ENCODE measurements at regions not wholly inside any gene's neighbourhood (a gene's known extent, or its start where the extent isn't known, plus 50 kb on each side); places are given as distances from the start of the nearest gene placed in this dataset.

DNA sequence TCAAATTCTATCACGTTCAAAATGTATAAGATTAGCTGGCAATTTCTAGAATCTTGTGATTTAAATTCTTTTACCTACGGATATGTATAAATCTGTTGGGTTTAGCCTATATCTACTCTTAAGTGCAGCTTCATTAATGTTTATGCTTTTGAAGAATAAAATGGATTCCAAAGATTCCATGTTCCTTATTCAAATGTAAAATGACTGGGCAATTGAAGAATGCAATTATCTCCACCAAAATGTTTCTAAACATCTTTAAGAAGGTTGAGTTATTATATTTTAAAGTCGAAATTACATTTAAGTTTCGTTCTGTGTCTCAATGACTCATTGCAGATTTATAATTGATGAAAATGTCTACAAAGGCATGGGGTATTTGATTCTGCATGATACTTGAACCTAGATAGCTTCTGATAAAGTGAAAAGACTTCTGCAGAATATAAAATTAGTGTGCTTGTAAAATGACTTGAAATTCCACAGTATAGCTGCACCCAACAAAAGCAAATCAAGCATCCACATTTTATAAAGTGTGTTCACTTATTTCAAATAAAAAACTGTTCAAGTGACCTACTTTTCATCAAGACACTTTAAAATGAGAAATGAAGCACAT lies 697.0 kb upstream of the PCDH15 start:
- peaks cover 0 to 4% of the 10 kb centered on the region in 2 donors for H3K9me3 ChIP-seq (ENCODE audit: control insufficient read depth in 1 of 2, low read length in 2 of 2)
- no peak overlapping the region for H3K27ac ChIP-seq (ENCODE audit: low read length)
- no peak overlapping the region for H3K4me3 ChIP-seq (ENCODE audit: low read depth in 1 of 2, low read length in 2 of 2)
- H3K36me3 ChIP-seq (ENCODE audit: control insufficient read depth in 1 of 2, insufficient read depth in 2 of 2, low read length in 2 of 2), result no peaks in the 10 kb centered on the region
- H3K4me1 ChIP-seq (ENCODE audit: control insufficient read depth in 1 of 2, insufficient read depth in 2 of 2, low read length in 2 of 2), result no peaks in the 10 kb centered on the region
- no peaks in the 10 kb centered on the region for H3K27me3 ChIP-seq (ENCODE audit: low read depth, low read length)

DNA sequence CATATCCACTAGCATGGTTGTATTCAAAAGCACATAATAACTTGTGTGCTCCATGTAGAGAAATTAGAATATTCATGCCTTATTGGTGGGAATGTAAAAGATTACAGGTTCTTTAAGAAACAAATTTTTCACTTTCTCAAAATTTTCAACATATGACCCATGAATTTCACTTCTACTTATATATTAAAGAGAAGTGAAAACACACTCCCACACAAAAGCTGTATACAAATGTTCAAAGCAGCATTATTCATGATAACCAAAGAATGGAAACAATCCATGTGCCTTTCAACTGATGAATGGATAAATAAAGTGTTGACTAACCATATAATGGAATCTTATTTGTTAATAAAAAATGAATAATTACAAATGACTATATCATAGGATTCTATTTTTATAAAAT lies 694.5 kb upstream of the PCDH15 start:
- Histone ChIP-seq H3K27me3 (ENCODE audit: low read depth, low read length) (no peaks in the 10 kb centered on the region), H3K9me3 (ENCODE audit: control insufficient read depth in 1 of 2, low read length in 2 of 2) (peaks cover 0 to 5% of the 10 kb centered on the region in 2 donors), H3K36me3 (ENCODE audit: control insufficient read depth in 1 of 2, insufficient read depth in 2 of 2, low read length in 2 of 2) (no peaks in the 10 kb centered on the region), H3K4me1 (ENCODE audit: control insufficient read depth in 1 of 2, insufficient read depth in 2 of 2, low read length in 2 of 2) (no peaks in the 10 kb centered on the region), H3K27ac (ENCODE audit: low read length) (no peak overlapping the region), H3K4me3 (ENCODE audit: low read depth in 1 of 2, low read length in 2 of 2) (no peak overlapping the region)

DNA sequence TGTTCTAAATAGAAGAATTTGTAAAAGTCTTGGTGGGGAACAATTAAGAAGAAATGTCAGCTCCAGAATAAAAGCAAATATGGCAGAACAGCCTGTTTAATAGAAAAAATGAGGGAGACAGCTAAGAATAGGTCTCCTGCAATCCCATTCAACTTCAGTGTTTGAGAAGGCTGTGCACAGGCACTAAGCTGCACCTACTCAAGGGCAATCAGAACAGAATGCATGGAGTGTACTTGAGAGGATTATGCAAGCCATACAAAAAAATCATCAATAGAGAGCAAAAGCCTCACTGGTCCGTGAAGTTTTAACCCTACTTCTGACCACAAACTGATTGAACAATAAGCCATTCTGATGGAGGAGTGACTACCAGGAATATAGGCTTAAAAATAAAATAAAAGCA lies 690.7 kb upstream of the PCDH15 start:
- Histone ChIP-seq H3K4me1 (ENCODE audit: control insufficient read depth in 1 of 2, insufficient read depth in 2 of 2, low read length in 2 of 2) (no peaks in the 10 kb centered on the region), H3K9me3 (ENCODE audit: control insufficient read depth in 1 of 2, low read length in 2 of 2) (peaks cover 0 to 5% of the 10 kb centered on the region in 2 donors), H3K27ac (ENCODE audit: low read length) (no peak overlapping the region), H3K27me3 (ENCODE audit: low read depth, low read length) (no peaks in the 10 kb centered on the region), H3K4me3 (ENCODE audit: low read depth in 1 of 2, low read length in 2 of 2) (no peak overlapping the region), H3K36me3 (ENCODE audit: control insufficient read depth in 1 of 2, insufficient read depth in 2 of 2, low read length in 2 of 2) (no peaks in the 10 kb centered on the region)

DNA sequence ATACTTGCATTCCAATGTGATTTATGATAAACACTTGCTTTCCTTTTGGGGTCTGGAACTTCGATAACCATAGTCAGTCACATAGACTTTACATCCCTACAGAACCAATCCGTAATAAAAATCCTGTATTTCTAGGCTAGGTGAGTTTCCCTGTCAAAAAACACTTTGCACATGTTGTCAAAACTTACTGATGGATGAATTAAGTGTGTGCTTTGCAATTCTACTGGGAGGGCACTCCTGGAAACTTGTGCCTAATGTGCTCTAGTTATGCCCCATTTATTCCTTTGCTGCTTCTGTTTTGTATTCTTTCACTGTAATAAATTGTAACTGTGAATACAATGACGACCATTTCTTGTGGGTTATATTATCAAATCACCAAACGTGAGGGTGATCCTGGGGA lies 684.8 kb upstream of the PCDH15 start:
- Histone ChIP-seq H3K4me3 (ENCODE audit: low read depth in 1 of 2, low read length in 2 of 2) (no peak overlapping the region), H3K27me3 (ENCODE audit: low read depth, low read length) (no peaks in the 10 kb centered on the region), H3K4me1 (ENCODE audit: control insufficient read depth in 1 of 2, insufficient read depth in 2 of 2, low read length in 2 of 2) (no peaks in the 10 kb centered on the region), H3K36me3 (ENCODE audit: control insufficient read depth in 1 of 2, insufficient read depth in 2 of 2, low read length in 2 of 2) (no peaks in the 10 kb centered on the region), H3K9me3 (ENCODE audit: control insufficient read depth in 1 of 2, low read length in 2 of 2) (peaks cover 0 to 5% of the 10 kb centered on the region in 2 donors), H3K27ac (ENCODE audit: low read length) (no peak overlapping the region)

DNA sequence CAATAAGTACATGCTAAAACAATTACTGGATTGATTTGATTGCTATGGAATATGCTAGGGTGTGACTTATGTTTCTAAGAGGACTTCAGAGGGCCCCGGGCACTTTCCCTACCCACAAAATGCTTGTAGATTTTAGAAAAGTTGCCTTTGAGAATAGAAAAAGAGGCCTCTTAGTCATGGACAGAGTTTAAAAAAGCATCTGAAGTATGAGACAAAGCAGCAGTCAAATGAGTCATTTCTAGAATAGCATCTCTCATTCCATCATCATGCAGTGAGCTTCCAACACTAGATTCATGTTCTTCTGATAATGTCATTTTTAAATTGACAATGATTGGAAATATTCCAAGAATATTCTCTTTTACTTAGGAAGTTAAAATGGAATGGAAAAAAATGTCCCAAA lies 675.1 kb upstream of the PCDH15 start:
- Histone ChIP-seq H3K4me3 (ENCODE audit: low read depth in 1 of 2, low read length in 2 of 2) (no peak overlapping the region), H3K9me3 (ENCODE audit: control insufficient read depth in 1 of 2, low read length in 2 of 2) (peaks cover 0 to 3% of the 10 kb centered on the region in 2 donors), H3K27ac (ENCODE audit: low read length) (no peak overlapping the region), H3K27me3 (ENCODE audit: low read depth, low read length) (no peaks in the 10 kb centered on the region), H3K36me3 (ENCODE audit: control insufficient read depth in 1 of 2, insufficient read depth in 2 of 2, low read length in 2 of 2) (no peaks in the 10 kb centered on the region), H3K4me1 (ENCODE audit: control insufficient read depth in 1 of 2, insufficient read depth in 2 of 2, low read length in 2 of 2) (no peaks in the 10 kb centered on the region)

DNA sequence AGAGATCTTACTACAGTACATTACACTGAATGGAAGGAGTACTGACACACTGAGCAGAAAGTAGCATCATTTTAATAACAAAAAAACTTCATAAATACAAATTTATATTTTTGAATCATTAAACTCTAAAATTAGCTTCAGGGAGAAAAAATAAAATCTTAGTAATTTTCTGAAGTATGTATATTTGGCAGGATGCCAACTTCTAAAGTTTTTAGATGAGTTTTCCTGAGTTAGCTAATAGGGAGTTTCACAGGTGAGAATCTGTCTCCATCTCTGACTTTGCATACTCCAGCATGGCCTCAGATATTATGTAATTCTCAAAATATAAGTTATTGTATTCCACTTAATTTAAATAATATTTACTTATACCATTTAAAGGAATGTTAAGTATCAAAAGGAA lies 673.2 kb upstream of the PCDH15 start:
- Histone ChIP-seq H3K27me3 (ENCODE audit: low read depth, low read length) (no peaks in the 10 kb centered on the region), H3K4me3 (ENCODE audit: low read depth in 1 of 2, low read length in 2 of 2) (no peak overlapping the region), H3K27ac (ENCODE audit: low read length) (no peak overlapping the region)

DNA sequence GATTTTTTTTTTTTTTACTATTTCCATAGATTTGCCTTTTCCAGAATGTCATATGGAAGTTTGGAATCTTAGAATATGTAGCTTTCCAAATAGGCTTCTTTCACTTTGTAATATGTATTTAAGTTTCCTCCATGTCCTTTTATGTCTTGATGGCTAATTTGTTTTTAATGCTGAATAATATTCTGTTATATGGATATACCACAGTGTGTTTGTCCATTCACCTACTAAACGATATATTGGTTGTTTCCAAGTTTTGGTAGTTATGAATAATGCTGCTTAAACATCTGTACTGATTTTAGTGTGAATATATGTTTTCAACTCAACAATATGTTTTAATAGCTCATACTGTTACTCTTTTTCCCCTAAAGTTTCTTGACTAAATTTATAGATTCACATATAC lies 669.8 kb upstream of the PCDH15 start:
- Histone ChIP-seq H3K36me3 (ENCODE audit: control insufficient read depth in 1 of 2, insufficient read depth in 2 of 2, low read length in 2 of 2) (no peaks in the 10 kb centered on the region), H3K4me3 (ENCODE audit: low read depth in 1 of 2, low read length in 2 of 2) (no peak overlapping the region), H3K4me1 (ENCODE audit: control insufficient read depth in 1 of 2, insufficient read depth in 2 of 2, low read length in 2 of 2) (no peaks in the 10 kb centered on the region), H3K27me3 (ENCODE audit: low read depth, low read length) (no peaks in the 10 kb centered on the region), H3K27ac (ENCODE audit: low read length) (no peak overlapping the region), H3K9me3 (ENCODE audit: control insufficient read depth in 1 of 2, low read length in 2 of 2) (peaks cover 0 to 3% of the 10 kb centered on the region in 2 donors)

More for the DNA sequence above, 673.2 kb upstream of the PCDH15 start:
- peaks cover 0 to 3% of the 10 kb centered on the region in 2 donors for H3K9me3 ChIP-seq (ENCODE audit: control insufficient read depth in 1 of 2, low read length in 2 of 2)
- no peaks in the 10 kb centered on the region for H3K4me1 ChIP-seq (ENCODE audit: control insufficient read depth in 1 of 2, insufficient read depth in 2 of 2, low read length in 2 of 2)
- H3K36me3 ChIP-seq (ENCODE audit: control insufficient read depth in 1 of 2, insufficient read depth in 2 of 2, low read length in 2 of 2), result no peaks in the 10 kb centered on the region

DNA sequence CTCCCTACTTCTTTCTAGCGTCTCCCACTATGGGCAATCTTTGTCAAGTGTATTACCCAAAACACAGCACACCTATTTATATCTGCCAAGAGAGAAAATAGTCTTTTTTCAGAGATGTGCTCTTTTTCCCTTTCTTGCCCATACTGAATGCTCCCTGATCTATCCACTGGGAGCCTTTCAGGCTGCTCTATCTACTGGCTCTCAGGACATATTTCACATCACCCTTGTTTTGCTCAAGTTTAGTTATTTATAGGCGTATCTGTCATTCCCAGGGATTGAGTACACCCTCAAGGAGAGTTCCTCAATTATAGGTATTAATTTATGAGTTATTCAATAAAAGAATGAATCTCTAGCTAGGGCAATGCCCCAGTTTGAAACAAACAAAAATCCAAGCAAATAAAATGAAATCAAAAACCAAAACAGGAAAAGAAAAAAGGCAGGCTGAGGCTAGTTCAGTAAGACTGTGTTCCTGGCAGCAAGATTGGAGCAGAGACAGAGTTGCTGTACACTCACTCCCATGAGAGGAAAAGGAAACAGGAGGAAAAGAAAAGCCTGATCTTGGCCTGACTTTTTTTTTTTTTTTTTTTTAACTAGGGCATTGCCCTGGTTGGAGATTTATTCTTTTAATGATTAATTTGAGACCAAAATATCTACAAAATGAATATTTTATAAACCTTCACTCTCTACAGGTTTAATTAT lies 665.9 kb upstream of the PCDH15 start:
- Histone ChIP-seq H3K4me1 (ENCODE audit: control insufficient read depth in 1 of 2, insufficient read depth in 2 of 2, low read length in 2 of 2) (no peaks in the 10 kb centered on the region), H3K4me3 (ENCODE audit: low read depth in 1 of 2, low read length in 2 of 2) (no peak overlapping the region), H3K9me3 (ENCODE audit: control insufficient read depth in 1 of 2, low read length in 2 of 2) (peaks cover 0 to 3% of the 10 kb centered on the region in 2 donors), H3K36me3 (ENCODE audit: control insufficient read depth in 1 of 2, insufficient read depth in 2 of 2, low read length in 2 of 2) (no peaks in the 10 kb centered on the region), H3K27ac (ENCODE audit: low read length) (no peak overlapping the region), H3K27me3 (ENCODE audit: low read depth, low read length) (no peaks in the 10 kb centered on the region)

DNA sequence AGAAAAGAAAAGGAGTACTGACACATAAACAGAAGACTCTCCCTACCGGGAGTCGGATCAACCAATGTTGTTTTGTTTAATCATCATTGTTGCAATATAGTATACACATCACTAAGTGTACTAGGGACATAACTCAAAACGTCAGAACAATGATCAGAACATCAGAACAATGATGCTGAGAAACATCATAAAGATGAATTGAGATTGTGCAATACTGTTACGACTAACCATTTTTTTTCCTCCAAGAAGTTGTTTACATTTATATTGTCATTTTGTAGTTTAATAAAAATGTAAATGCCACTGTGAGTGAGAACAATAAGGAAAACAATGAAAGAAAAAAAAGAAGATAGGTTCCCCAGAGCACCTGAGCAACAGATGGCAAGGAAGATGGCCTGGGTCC lies 663.1 kb upstream of the PCDH15 start:
- H3K36me3 ChIP-seq (ENCODE audit: control insufficient read depth in 1 of 2, insufficient read depth in 2 of 2, low read length in 2 of 2), result no peaks in the 10 kb centered on the region
- H3K9me3 ChIP-seq (ENCODE audit: control insufficient read depth in 1 of 2, low read length in 2 of 2), result no peaks in the 10 kb centered on the region
- no peaks in the 10 kb centered on the region for H3K4me1 ChIP-seq (ENCODE audit: control insufficient read depth in 1 of 2, insufficient read depth in 2 of 2, low read length in 2 of 2)
- H3K27ac ChIP-seq (ENCODE audit: low read length), result no peak overlapping the region
- no peaks in the 10 kb centered on the region for H3K27me3 ChIP-seq (ENCODE audit: low read depth, low read length)
- no peak overlapping the region for H3K4me3 ChIP-seq (ENCODE audit: low read depth in 1 of 2, low read length in 2 of 2)

DNA sequence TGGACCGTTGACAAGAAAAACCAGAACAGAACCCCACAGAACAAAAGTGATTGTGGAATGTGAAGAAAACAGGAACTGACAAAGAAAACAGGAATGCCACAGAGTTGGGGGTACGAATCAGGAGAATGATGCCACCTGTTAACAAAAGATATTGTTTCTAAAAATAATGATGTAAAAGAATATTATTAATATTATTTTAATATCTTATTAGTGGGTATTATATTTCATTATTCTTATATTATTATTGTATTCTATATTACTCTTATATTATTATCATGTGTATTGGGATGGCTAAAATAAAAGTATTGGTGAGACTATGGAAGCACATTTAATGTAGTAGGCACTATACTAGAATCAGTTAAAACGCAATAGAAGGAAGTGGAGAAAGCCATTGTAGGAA lies 659.0 kb upstream of the PCDH15 start:
- Histone ChIP-seq H3K36me3 (ENCODE audit: control insufficient read depth in 1 of 2, insufficient read depth in 2 of 2, low read length in 2 of 2) (no peaks in the 10 kb centered on the region), H3K9me3 (ENCODE audit: control insufficient read depth in 1 of 2, low read length in 2 of 2) (no peaks in the 10 kb centered on the region), H3K27me3 (ENCODE audit: low read depth, low read length) (no peaks in the 10 kb centered on the region), H3K4me1 (ENCODE audit: control insufficient read depth in 1 of 2, insufficient read depth in 2 of 2, low read length in 2 of 2) (no peaks in the 10 kb centered on the region), H3K27ac (ENCODE audit: low read length) (no peak overlapping the region), H3K4me3 (ENCODE audit: low read depth in 1 of 2, low read length in 2 of 2) (no peak overlapping the region)

DNA sequence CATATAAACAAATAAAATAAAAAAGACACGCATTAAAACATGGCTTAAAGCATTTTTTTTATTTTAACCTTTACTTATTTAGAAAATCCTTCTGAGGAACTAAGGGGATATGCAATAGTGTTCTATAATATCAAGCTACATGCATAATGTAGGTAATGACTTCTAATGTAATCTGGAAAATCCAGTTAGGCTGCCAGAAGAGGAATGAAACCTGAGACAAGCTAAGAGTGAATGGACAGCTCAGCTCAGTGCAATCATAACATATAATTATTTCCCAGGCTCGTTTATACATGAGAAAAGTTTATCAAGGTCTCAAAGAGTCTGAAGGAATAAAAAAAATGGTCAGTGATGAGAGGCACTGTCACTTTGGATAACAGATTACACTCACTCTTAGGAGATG lies 649.0 kb upstream of the PCDH15 start:
- H3K4me1 ChIP-seq (ENCODE audit: control insufficient read depth in 1 of 2, insufficient read depth in 2 of 2, low read length in 2 of 2), result no peaks in the 10 kb centered on the region
- H3K36me3 ChIP-seq (ENCODE audit: control insufficient read depth in 1 of 2, insufficient read depth in 2 of 2, low read length in 2 of 2), result no peaks in the 10 kb centered on the region
- H3K27ac ChIP-seq (ENCODE audit: low read length), result no peak overlapping the region
- no peaks in the 10 kb centered on the region for H3K27me3 ChIP-seq (ENCODE audit: low read depth, low read length)
- H3K9me3 ChIP-seq (ENCODE audit: control insufficient read depth in 1 of 2, low read length in 2 of 2), result no peaks in the 10 kb centered on the region
- H3K4me3 ChIP-seq (ENCODE audit: low read depth in 1 of 2, low read length in 2 of 2), result no peak overlapping the region

Data from muscle layer of duodenum (tissue), 2 donors.